Umbilical cord (tissue), 1 donor: ENCODE measurements at regions not wholly inside any gene's neighbourhood (a gene's known extent, or its start where the extent isn't known, plus 50 kb on each side); places are given as distances from the start of the nearest gene placed in this dataset.
"Not testable (repeated sequence)": the region's sequence is repeated elsewhere in the genome, so short reads cannot be mapped to it uniquely, and the experiment has no call there.

Source experiments
- DNase-seq: peaks from one replicate; pipeline ENCODE4 v3.0.0-alpha.2; 2015; ENCODE audit warnings: low spot score

DNA sequence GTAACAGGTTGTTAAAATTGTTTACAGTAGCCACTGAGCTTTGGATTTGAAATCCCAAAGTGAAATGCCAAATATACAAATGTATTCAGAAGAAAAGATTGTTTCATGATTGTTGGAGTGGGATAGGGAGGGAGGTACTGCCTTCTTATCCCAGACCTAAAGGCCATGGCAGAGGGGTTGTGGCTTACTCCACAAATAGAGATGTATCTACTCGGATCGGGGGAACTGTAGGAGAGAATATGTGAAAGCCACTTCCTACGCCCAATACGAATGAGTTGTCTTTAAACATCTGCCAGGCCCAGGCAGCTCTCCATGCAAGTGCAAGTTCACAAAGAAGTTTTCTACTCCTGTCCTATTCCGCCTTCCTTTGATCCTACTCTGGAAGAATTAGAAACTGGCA, 150.2 kb upstream of the PRSS12 start:
- not testable (repeated sequence) for DNase-seq

DNA sequence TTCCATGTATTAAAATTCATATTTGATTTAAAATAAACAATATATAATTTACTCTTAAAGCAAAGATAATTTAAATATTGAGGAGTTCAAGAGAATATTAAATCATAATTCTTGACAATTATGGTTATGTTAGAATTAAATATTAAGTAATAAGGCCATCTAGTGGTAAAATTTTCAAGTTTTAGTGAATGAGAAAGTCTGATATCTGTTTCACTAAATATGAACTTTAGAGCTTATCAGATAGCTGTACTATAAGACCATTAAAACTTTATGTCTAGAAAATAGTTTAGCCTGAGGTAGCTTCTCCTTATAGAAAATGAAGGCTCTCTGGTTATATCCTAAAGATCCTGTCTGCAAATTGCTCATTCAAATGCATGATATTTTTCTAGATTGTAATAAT, 152.1 kb upstream of the PRSS12 start:
- DNase-seq: peak; percentile 4

DNA sequence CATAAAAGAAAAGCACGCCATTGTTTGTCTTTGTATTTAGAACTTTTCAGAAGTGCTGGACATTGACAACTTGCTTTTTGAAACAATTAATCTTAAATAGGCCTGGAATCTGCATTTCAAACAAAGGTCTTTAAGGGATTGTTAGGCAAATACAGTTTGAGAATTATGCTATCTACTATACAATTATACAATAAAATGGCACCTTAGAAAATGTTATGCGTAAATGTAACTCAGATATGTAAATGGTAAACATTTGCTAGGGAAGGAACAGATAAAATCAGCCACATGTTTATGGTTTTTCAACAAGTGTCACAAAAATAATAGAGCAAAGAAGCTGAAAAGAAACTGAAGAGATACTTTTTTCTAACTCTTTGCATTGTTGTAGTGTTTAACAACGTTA, 152.7 kb upstream of the PRSS12 start:
- DNase-seq: not testable (repeated sequence)

DNA sequence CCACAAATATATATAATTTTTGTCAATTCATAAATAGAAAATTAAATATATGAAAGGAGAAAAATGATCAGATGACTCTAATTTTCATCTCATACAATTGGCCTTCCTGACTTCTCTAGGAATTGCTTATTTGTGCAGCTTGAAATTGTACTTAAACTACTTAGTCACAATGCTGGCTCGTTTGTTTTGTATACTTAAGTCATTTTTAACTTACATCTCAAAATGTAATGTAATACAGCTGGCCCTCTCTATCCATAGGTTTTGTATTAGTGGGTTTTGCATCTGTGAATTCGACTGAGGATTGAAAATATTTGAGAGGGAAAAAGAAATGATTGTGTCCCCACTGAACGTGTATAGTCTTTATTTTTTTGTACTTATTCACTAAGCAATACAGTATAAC, 160.1 kb upstream of the PRSS12 start:
- not testable (repeated sequence) for DNase-seq

DNA sequence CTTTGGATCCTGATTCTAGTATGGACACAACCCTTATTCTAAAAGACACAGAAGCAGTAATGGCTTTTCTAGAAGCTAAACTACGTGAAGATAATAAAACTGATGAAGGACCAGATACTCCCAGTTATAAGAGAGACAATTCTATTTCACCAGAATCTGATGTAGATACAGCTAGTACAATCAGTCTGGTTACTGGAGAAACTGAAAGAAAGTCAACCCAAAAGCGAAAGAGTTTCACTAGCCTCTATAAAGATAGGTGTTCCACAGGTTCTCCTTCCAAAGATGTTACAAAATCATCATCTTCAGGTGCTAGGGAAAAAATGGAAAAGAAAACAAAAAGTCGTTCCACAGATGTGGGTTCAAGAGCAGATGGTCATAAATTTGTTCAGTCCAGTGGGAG, 161.5 kb upstream of the PRSS12 start:
- DNase-seq: not testable (repeated sequence)

DNA sequence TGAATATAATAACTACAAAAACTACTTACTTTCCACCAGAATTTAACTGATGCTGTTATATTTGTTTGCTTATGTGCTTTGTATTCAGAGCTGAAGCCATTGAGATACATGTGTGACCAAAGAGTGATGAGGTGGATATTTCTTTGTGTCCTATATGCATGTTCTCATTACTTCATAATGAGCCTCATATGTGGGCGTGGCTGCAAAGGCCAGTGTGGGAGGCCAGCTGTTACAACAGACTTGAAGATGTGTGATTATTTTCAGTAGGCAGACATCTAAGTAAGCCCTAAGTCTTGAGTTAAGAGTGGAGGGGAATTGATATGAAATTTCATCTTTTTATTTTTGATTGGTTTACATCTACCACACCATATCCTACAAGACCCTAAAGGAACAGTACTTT, 163.3 kb upstream of the PRSS12 start:
- DNase-seq: not testable (repeated sequence)

DNA sequence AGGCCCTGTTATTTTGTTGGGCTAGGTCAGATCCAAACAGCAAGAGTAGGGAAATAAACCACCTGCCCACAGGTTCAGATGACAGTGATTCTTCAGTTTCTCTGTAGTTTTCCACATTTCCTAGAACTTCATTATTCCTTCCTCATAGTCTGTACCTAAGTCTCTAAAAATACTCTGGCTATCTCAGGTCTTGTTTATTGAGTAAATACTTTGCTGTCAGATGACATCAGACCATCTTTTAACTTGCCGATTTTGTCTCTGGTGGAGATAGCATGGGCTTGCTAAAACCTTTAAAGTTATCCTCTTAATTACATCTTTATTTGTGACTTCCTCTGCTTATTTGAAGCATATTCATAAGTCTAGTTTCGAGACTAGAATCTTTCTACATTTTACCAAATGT, 155.1 kb upstream of the METTL14 start:
- not testable (repeated sequence) for DNase-seq

DNA sequence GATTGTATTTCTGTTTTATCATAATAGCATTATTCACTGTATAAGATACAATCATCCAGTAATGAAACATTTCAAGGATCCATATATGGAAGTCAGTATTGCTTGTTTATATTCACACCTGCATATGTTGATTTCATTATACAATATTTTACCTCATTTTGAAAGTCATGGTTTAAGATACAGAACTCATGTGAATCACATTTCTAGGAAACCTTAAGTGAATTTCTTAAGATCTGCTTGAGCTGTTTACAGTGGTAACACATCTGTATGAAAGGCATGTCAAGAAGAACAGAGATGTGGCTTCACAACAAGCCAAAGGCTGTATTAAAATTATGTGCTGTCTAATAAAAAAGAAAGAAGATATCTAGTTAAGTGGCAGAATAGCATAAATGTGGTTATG, 153.2 kb upstream of the METTL14 start:
- DNase-seq: not testable (repeated sequence)

DNA sequence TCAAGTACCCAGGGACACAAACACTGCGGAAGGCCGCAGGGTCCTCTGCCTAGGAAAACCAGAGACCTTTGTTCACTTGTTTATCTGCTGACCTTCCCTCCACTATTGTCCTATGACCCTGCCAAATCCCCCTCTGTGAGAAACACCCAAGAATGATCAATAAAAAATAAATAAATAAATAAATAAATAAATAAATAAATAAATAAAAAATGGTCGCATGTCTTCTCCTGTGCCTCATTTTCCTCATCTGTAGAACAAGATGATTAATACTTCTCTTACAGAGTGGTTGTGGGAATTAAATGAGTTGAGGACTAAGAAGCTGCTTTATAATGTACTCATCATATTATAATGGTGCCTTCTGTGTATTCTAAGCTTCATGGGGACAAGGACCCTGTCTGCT, 149.4 kb upstream of the METTL14 start:
- DNase-seq: not testable (repeated sequence)

DNA sequence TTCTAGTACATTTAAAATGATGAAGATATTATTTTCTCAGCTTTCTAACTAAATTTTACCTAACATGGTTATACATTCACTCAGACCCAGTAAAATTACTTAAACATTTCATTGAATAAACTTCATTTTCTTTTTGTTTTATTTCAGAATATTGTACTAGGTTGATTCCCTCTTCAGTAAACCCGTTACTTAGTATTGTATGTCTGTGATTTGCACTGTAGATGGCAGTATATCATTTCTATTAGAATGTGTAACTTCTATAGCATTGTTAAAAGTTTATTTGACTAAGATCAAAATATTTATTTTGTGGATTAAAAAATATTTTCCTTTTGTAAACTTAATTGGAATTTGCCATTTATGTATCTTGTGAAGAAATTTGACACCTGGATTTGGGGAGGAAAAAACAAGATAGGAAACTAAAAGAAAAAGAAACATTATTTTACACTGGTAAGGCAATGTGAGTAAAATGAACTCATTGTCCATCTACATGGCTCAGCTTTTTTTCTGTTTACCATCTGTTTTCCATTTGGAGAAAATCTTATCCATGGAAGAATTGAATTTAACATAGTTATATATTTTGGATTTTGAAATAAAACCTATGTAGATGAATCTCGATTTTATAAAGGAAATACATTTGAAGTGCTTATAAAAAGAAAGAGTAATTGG, 145.6 kb upstream of the METTL14 start:
- peak; percentile 5 for DNase-seq

DNA sequence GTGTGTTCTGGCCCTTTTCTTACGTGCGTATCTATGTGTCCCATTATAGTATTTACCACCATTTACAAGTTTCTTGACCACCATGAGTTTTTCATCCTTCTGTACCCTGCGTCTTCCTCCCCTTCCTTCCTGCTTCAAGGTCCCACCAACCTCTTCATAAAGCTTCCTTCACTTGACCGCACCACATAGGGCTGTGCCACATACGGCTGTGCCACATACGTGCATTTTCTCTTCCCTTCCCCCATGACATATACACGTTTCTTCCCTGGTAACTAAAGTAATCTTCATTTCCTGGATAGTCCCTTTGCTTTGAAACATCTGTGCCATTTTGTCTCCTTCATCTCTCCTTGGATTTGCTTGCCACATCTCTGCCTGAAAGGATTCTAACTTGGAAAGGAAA, 128.6 kb upstream of the METTL14 start:
- not testable (repeated sequence) for DNase-seq

DNA sequence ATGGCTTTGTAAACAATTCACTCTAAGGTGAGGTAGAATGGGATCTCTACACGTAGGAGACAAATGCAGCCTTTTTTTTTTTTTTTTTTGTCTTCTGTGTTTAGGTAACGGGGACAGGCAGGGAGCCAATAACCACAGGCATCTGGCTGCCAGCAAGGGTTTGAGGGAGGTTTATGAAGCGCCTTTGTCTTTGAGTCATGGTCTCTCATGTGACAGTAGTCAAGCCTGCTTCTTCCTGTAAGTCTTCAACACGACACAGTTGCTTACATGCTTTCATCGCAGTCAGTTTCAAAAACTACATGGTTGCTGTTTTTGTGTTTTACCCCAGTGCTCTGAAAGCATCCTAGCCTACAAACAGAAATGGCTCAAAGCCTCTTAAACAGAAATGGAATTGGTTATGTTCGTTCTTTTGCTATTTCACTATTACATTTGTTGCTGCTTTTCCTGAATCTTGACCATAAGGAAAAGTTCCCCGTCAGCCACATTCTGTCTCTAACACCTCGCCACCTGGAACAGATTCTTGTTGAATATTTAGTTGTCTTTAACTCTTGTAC, 127.8 kb upstream of the METTL14 start:
- no peak for DNase-seq

DNA sequence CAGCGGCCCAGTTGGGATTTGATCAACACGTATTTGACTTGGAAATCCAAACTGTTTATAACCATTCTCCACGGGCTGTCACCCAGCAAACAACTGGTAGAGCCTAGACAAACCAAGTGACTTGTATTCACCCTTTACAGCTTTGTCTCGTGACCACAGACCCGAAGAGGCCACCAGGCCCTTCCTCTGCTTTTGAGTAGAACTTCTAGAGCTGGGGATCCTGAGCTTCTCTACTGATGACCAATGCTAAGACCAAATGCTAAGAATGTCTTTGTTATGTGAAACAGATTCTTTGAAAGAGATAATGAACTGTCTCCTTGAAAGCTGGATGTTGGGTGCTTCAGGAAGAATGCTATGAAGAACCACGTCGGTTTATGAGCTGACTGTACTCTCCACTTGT, 127.0 kb upstream of the METTL14 start:
- not testable (repeated sequence) for DNase-seq

DNA sequence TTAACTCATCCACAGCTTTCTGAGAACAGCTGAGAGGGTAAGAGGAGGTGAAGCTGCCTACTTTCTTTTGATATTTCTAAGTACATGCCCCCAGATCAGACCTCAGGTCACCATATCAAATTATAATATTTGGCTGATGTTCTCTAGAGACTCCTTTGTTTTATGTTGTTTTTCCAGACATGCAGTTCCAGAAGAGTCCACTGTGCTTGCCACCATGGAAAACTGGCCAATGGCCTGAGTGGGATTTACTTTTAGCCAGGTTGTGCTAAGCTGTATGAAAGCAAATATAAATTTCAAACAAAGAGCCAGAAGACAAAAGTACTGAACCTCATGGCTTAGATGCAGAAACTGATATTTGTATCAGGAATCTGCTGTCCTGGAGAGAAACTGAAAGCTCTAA, 123.6 kb upstream of the METTL14 start:
- DNase-seq: not testable (repeated sequence)

DNA sequence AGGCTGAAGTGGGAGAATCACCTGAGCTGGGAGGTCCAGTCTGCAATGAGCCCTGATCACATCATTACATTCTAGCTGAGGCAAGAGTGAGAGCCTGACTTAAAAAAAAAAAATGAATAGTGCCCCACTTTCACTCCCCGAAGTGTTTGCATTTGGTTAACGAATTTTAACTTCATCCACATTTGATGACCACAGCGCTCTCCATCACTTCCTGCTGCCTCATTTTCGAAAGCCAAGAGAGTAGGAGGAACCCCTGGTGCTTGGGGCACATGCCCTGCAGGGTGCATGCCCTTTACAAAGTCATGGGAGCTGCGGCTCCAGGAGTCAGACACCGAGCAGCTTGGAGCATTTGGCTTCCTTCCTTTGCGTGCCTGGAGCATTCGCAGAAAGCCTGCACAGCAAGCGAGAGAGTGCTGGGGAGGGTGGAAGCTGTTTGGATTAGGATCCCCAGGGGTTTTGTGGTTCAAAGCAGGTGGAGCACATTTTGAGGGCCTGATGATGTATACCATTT, 119.1 kb upstream of the METTL14 start:
- not testable (repeated sequence) for DNase-seq

DNA sequence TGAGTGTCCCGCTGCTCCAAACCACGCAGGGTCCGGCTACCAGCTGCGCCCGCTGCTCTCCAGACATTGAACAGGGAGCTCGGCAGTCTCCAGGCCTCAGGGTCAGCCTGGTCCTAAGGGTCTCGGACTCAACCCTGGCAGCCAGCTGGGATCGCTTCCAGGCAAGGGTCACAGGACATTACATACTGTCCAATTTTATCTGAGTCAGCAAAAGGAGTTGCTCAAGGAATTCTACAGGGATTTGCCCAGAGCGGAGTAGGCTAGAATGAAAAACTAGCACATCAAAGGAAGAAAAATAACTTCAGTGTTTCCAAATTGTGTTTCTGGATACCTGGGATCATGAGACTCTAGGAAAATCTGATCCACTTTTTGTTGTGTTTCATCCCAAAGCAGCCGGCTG, 112.2 kb upstream of the METTL14 start:
- DNase-seq: not testable (repeated sequence)

DNA sequence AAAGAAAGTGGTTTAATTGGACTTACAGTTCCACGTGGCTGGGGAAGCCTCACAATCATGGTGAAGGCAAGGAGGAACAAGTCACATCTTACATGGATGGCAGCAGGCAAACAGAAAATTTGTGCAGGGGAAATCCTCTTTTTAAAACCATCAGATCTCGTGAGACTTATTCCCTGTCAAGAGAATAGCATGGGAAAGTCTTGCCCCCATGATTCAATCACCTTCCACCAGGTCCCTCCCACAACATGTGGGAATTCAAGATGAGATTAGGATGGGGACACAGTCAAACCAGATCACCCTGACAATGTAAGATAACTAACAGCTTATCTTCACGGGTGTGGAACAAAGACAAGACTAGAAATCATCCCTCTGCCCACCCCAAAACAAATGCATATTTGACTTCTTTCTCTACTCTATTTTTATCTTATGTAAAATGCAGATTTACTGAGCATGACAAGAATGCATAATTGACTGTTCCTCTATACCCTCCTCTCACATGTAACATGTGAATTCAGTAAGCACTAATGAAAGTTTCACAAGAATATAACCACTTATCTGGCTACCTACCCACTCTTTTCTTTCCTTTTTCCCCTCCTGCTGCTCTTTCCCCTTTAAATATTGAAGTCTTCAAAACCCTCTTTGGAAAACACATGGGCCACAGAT, 110.8 kb upstream of the METTL14 start:
- DNase-seq: not testable (repeated sequence)

DNA sequence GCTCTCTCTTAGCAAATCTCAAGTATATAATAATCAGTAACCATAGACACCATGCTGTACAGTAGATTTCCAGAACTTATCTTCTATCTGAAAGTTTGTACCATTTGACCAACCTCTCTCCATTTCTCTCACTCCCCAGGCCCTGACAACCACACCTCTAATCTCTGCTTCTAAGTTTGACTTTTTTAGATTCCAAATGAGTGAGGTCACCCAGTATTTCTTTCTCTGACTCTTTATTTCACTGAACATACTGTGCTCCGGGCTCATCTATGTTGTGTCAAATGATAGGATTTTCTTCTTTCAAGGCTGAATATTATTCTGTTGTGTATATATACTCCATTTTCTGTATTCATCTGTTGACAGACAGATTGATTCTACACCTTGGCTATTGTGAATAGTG, 110.1 kb upstream of the METTL14 start:
- DNase-seq: peak; percentile 13

DNA sequence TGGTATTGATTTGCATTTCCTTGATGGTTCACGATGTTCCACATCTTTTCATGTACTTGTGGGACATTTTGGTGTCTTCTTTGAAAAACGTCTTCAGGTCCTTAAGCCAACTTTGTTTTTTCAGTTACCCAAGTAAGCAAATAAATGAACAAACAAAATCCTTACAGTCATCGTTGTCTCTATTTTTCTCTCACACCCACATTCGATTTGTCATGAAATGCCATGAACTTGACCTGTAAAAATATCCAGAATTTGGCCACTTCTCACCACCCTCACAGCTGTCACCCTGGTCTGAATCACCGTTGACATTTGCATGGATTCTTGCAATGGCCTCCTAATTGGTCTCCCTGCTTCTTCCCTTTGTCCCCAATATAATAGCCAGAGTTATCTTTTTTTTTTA, 109.5 kb upstream of the METTL14 start:
- DNase-seq: not testable (repeated sequence)

DNA sequence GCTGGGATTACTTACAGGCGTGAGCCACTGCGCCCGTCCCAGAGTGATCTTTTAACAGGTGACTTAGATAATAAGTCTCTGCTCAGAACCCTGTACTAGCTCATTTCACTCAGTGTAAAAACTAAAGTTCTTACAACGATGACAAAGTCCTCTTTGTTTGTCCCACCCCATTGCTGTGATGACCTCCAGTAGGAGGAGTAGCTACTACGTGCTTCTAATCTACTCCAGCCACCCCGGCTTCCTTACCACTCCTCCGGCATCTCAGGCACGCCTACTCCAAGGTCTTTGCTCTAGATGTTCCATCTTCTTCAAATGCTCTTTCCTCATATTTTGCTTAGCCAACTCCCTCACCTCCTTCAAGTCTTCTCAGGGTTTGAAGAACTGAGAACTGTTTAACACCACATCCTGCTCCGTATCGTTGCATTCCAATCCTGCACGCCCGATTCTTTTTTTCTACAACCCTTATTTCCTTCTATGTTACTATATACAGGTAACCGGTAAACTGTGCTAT, 108.4 kb upstream of the METTL14 start:
- DNase-seq: not testable (repeated sequence)

DNA sequence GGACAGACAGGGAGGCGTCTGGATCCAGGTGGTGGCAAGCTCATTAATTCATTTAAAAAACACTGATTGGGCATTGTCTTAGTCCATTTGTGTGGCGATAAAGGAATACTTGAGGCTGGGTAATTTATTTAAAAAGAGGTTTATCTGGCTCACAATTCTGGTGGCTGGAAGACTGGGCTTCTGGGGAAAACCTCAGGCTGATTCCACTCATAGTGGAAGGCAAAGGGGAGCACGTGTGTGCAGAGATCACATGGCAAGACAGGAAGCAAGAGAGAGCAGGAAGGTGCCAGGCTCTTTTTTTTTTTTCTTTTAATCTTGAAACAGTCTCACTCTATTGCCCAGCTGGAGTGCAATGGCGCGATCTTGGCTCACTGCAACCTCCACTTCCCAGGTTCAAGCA, 100.2 kb upstream of the METTL14 start:
- DNase-seq: no peak

DNA sequence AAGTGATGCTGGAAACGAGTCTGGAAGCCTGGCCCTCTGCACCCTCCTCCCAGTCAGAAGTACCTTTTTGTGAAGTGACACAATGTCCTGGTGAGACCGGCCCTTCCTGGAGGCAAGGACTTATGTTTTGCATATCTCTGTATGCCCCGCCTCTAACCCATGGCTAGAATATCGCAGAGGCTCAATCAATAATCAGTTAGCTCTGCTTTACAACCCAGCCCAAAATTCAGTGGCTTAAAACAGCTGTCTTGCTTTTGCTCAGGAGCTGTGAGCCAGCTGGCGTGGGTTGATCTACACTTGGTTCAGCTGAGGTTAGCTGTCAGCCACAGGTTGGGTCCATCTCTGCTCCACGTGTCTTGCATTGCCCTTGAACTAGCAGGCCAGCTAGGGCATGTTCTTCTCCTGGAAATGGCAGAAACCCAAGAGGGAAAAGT, 98.8 kb upstream of the METTL14 start:
- DNase-seq: no peak
